ENCODE measurements at regions not wholly inside any gene's neighbourhood (a gene's known extent, or its start where the extent isn't known, plus 50 kb on each side); places are given as distances from the start of the nearest gene placed in this dataset.

- Mint-ChIP-seq H3K27ac (ENCODE audit: low read depth, unreplicated experiment) (no peak overlapping the region), H3K36me3 (ENCODE audit: insufficient read depth, unreplicated experiment) (no peaks in the 10 kb centered on the region), H3K4me3 (ENCODE audit: unreplicated experiment) (no peak overlapping the region), H3K4me1 (ENCODE audit: insufficient read depth, unreplicated experiment) (no peaks in the 10 kb centered on the region), H3K9me3 (ENCODE audit: unreplicated experiment) (peaks cover 8% of the 10 kb centered on the region), H3K27me3 (ENCODE audit: insufficient read depth, unreplicated experiment) (no peaks in the 10 kb centered on the region)
- intact Hi-C loops (cut with micrococcal nuclease), result no loop called here
- no TSS peak for BruUV-seq (replicated peaks)
- ChIA-PET POLR2A (no interaction called here), CTCF (interaction anchor here (0.7 to 1.0 kb wide), 2 partner anchors 9 to 698 kb away, joined by 3 read pairs; no protein-coding TSS in a partner anchor)
- DNase-seq (ENCODE audit: unreplicated experiment), result no peak
- TF ChIP-seq CTCF (IDR thresholded peaks at IDR 0.05; ENCODE audit: unreplicated experiment), result no peak
Measured at GRCh38 chr5:85929713-85930112, 688.0 kb upstream of the COX7C start.

GRCh38 chr5:85931220-85931619, 686.5 kb upstream of the COX7C start:
- no peaks in the 10 kb centered on the region for H3K36me3 Mint-ChIP-seq (ENCODE audit: insufficient read depth, unreplicated experiment)
- CTCF ChIA-PET, result interaction anchor here (0.5 kb wide), 1 partner anchor 1533 kb away, joined by 3 read pairs; no protein-coding TSS in a partner anchor
- H3K4me3 Mint-ChIP-seq (ENCODE audit: unreplicated experiment), result no peak overlapping the region
- intact Hi-C loops (cut with micrococcal nuclease), result no loop called here
- POLR2A ChIA-PET, result no interaction called here
- TF ChIP-seq CTCF (IDR thresholded peaks at IDR 0.05; ENCODE audit: unreplicated experiment), result no peak
- no peaks in the 10 kb centered on the region for H3K27me3 Mint-ChIP-seq (ENCODE audit: insufficient read depth, unreplicated experiment)
- no peaks in the 10 kb centered on the region for H3K4me1 Mint-ChIP-seq (ENCODE audit: insufficient read depth, unreplicated experiment)
- H3K27ac Mint-ChIP-seq (ENCODE audit: low read depth, unreplicated experiment), result no peak overlapping the region
- DNase-seq (ENCODE audit: unreplicated experiment), result peak; percentile 9
- BruUV-seq (replicated peaks), result no TSS peak
- H3K9me3 Mint-ChIP-seq (ENCODE audit: unreplicated experiment), result peaks cover 8% of the 10 kb centered on the region

- ChIA-PET POLR2A (no interaction called here), CTCF (no interaction called here)
- no peak for DNase-seq (ENCODE audit: unreplicated experiment)
- H3K4me1 Mint-ChIP-seq (ENCODE audit: insufficient read depth, unreplicated experiment), result no peaks in the 10 kb centered on the region
- no peak overlapping the region for H3K27ac Mint-ChIP-seq (ENCODE audit: low read depth, unreplicated experiment)
- no peak for TF ChIP-seq CTCF (IDR thresholded peaks at IDR 0.05; ENCODE audit: unreplicated experiment)
- no peaks in the 10 kb centered on the region for H3K27me3 Mint-ChIP-seq (ENCODE audit: insufficient read depth, unreplicated experiment)
- H3K4me3 Mint-ChIP-seq (ENCODE audit: unreplicated experiment), result no peak overlapping the region
- intact Hi-C loops (cut with micrococcal nuclease), result no loop called here
- H3K36me3 Mint-ChIP-seq (ENCODE audit: insufficient read depth, unreplicated experiment), result no peaks in the 10 kb centered on the region
- peaks cover 17% of the 10 kb centered on the region for H3K9me3 Mint-ChIP-seq (ENCODE audit: unreplicated experiment)
- BruUV-seq (replicated peaks), result no TSS peak
Measured at GRCh38 chr5:85938201-85938600, 679.5 kb upstream of the COX7C start.

DNA sequence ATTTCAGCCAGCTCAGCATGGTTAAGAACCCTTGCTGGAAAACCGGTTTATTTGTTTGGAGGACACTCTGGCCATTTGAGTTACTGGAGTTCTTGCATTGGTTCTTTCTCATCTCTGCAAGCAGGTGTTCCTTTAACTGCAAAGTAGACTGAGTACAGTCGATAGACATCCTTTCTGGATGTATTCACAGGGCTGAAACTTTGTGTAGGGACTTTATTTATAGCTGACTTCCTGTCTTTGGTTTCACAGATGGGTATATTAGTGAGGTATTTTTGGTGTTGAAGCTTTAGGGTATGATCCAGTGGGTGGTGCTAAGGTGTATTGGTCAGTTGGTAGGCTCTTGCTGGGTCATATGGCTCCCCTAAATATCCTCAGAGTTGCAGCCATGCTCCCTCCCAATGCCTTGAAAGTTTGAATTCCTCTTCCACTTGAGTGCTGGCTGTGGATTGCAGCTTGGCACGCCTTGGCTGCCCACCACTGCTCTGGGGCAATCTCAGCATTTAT, 666.0 kb upstream of the COX7C start:
- H3K4me3 Mint-ChIP-seq (ENCODE audit: unreplicated experiment), result no peak overlapping the region
- BruUV-seq (replicated peaks), result no TSS peak
- intact Hi-C loops (cut with micrococcal nuclease), result no loop called here
- no peaks in the 10 kb centered on the region for H3K27me3 Mint-ChIP-seq (ENCODE audit: insufficient read depth, unreplicated experiment)
- no peak overlapping the region for H3K27ac Mint-ChIP-seq (ENCODE audit: low read depth, unreplicated experiment)
- ChIA-PET POLR2A (no interaction called here), CTCF (interaction anchor here (0.7 kb wide), 1 partner anchor 1422 kb away, joined by 3 read pairs; no protein-coding TSS in a partner anchor)
- H3K4me1 Mint-ChIP-seq (ENCODE audit: insufficient read depth, unreplicated experiment), result no peaks in the 10 kb centered on the region
- no peaks in the 10 kb centered on the region for H3K9me3 Mint-ChIP-seq (ENCODE audit: unreplicated experiment)
- no peak for TF ChIP-seq CTCF (IDR thresholded peaks at IDR 0.05; ENCODE audit: unreplicated experiment)
- no peak for DNase-seq (ENCODE audit: unreplicated experiment)
- H3K36me3 Mint-ChIP-seq (ENCODE audit: insufficient read depth, unreplicated experiment), result no peaks in the 10 kb centered on the region

Data from MCF 10A (cell line).